Spinal cord (tissue), 9 donors: ENCODE measurements at regions not wholly inside any gene's neighbourhood (a gene's known extent, or its start where the extent isn't known, plus 50 kb on each side); places are given as distances from the start of the nearest gene placed in this dataset.
A peak's percentile ranks its signal among the peaks of the same experiment; 100 is the strongest.

Experiments
- DNase-seq, 6 donors: peaks; one replicate each; pipeline versions ENCODE4 v3.0.0 to v3.0.0-alpha.2; 2013 to 2015; ENCODE audit warnings: low spot score in 6 of 6, low read depth in 4 of 6
- H3K27ac ChIP-seq: one replicate; pipeline ENCODE4 v1.5.1; 2013; ENCODE audit warnings: low read depth, low read length, control low read depth
- H3K27me3 ChIP-seq: one replicate; pipeline ENCODE4 v1.6.1; 2013; ENCODE audit warnings: low read length; ENCODE audit not compliant: control insufficient read depth, insufficient read depth
- H3K36me3 ChIP-seq: one replicate; pipeline ENCODE4 v1.6.1; 2013; ENCODE audit warnings: low read length; ENCODE audit not compliant: control insufficient read depth, insufficient read depth
- H3K4me1 ChIP-seq: one replicate; pipeline ENCODE4 v1.6.1; 2013; ENCODE audit warnings: low read length; ENCODE audit not compliant: control insufficient read depth, insufficient read depth
- H3K4me3 ChIP-seq: one replicate; pipeline ENCODE4 v1.5.1; 2013; ENCODE audit warnings: low read depth, low read length, control low read depth
- H3K9me3 ChIP-seq: one replicate; pipeline ENCODE4 v1.6.1; 2013; ENCODE audit warnings: low read length; ENCODE audit not compliant: control insufficient read depth, insufficient read depth
- WGBS: methylation state at CpG from one replicate; pipeline ENCODE4 v1.1.5; 2013; ENCODE audit warnings: missing lambda C conversion rate; ENCODE audit not compliant: insufficient coverage; 5-methylcytosine and 5-hydroxymethylcytosine counted together
- donor health status: healthy.

DNA sequence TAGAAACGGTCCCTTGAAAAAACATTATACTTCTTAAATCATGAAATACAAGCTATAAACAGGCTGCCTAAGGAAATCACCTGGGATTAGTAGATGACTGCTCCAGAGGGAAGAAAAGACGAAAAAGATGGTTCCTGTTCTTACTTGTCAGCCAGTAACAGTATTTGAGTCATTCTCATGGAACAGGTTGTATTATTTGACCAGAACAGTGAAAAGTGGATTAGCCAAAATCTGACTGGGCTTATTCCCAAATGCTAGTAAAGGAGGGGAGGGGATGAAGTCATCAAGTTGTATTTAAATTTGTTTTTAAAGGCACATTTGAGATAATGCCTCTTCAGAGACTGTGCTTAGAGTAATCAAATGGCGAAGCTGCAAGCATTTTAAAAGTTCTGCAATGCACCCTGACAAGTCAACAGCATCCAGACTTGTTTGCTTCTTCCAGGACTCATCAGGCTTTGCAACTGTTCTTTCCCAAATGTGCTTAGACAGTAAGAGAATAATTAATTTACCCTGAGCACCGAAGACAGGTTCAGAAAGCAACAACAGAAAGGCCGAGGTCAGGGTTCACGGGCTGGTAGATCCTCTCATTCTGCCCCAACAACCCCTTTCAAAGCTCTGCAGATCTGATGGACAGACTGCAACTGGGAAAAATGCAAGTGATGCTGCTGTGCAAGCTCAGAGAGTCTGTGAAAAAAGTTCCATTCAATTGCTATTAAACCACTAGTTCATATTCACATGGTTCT is 800.6 kb downstream of the KCTD16 start:
- peak in 1 of 6 donors; percentile 41 for DNase-seq
- H3K27me3 ChIP-seq, result no peaks in the 10 kb centered on the region
- no peak overlapping the region for H3K27ac ChIP-seq
- peaks cover 2% of the 10 kb centered on the region for H3K9me3 ChIP-seq
- no peaks in the 10 kb centered on the region for H3K4me1 ChIP-seq
- no peaks in the 10 kb centered on the region for H3K36me3 ChIP-seq
- 38% methylated on average over 4 of the region's 6 CpGs for WGBS
- H3K4me3 ChIP-seq, result no peak overlapping the region

GRCh38 chr5:144960296-144960695 is 789.6 kb downstream of the KCTD16 start:
- Histone ChIP-seq H3K4me3 (no peak overlapping the region), H3K4me1 (no peaks in the 10 kb centered on the region), H3K36me3 (no peaks in the 10 kb centered on the region), H3K9me3 (no peaks in the 10 kb centered on the region), H3K27ac (no peak overlapping the region), H3K27me3 (no peaks in the 10 kb centered on the region)
- DNase-seq, result peak in 1 of 6 donors; percentile 47

DNA sequence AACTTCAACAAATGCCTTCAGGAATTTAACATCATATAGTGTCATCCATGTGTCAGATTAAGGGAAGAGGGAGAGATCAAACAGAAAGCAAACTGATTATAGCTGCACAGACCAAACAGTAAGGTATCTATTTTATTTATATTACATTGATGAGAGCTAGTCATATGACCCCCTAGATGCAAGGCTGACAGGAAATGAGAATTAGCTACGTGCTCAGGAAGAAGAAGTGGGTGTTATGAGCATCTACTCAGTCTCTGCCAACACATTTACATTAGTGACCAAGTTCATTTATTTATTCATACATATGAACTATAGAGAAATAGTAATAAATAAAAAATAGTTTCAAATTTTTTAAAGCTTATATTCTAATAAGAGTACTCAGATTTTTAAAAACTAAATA is 787.3 kb downstream of the KCTD16 start:
- Histone ChIP-seq H3K27ac (no peak overlapping the region), H3K9me3 (no peaks in the 10 kb centered on the region), H3K4me1 (no peaks in the 10 kb centered on the region), H3K27me3 (no peaks in the 10 kb centered on the region), H3K36me3 (no peaks in the 10 kb centered on the region), H3K4me3 (no peak overlapping the region)
- DNase-seq, result no peak
- WGBS, result no CpG with 5 or more reads among the region's 1 CpG

GRCh38 chr5:144950996-144951395 is 780.3 kb downstream of the KCTD16 start:
- H3K27ac ChIP-seq, result no peak overlapping the region
- H3K36me3 ChIP-seq, result no peaks in the 10 kb centered on the region
- H3K9me3 ChIP-seq, result no peaks in the 10 kb centered on the region
- H3K4me1 ChIP-seq, result no peaks in the 10 kb centered on the region
- WGBS, result no CpG with 5 or more reads among the region's 2 CpGs
- H3K27me3 ChIP-seq, result no peaks in the 10 kb centered on the region
- peak in 1 of 6 donors; percentile 7 for DNase-seq
- no peak overlapping the region for H3K4me3 ChIP-seq

DNA sequence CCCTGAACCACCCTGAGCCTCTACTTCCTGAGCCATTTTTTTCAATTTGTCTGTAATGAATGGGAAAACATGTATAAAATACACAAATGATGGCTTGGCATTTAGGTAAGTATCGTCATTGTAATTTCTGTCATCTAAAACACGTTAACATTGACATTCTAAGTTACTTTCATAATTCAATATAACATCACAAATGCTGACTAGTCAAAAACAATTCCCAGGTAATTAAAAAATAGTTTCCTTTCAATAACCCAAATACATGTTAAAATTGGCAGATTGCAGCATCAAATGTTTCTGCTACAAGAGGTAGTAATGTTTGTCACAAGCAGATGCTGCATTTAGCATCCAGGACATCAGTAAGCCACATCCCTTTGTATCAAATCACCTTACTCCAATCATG is 776.4 kb downstream of the KCTD16 start:
- Histone ChIP-seq H3K4me1 (no peaks in the 10 kb centered on the region), H3K4me3 (no peak overlapping the region)
- no CpG with 5 or more reads among the region's 2 CpGs for WGBS

DNA sequence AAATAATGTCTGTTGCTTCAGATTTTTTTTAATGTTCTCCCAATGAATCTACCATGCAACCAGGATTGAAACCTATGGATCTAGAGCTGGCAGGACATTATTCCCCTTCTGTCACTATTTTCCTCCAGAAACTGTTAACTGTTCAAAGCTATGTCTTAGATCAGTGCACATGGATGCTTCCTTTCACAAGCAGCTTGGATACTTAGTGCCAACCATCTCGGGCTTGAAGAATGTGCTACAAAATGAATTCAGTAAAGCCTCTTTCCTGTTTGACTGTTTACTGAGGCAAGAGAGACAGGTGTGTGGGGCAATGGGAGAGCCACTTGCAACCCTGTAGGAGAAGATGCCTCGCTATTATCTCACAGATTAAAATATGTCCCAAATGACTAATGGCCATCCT is 774.8 kb downstream of the KCTD16 start:
- H3K27ac ChIP-seq, result no peak overlapping the region
- no peaks in the 10 kb centered on the region for H3K4me1 ChIP-seq
- no peaks in the 10 kb centered on the region for H3K36me3 ChIP-seq
- H3K9me3 ChIP-seq, result no peaks in the 10 kb centered on the region
- no peaks in the 10 kb centered on the region for H3K27me3 ChIP-seq
- DNase-seq, result peak in 4 of 6 donors; percentile 2 to 60 (median 16)
- H3K4me3 ChIP-seq, result no peak overlapping the region
- 0% methylated on average over 1 of the region's 2 CpGs for WGBS

More for the DNA sequence above, 776.4 kb downstream of the KCTD16 start:
- Histone ChIP-seq H3K27me3 (no peaks in the 10 kb centered on the region), H3K36me3 (no peaks in the 10 kb centered on the region), H3K9me3 (no peaks in the 10 kb centered on the region), H3K27ac (no peak overlapping the region)
- no peak for DNase-seq

- H3K27ac ChIP-seq, result no peak overlapping the region
- 60% methylated on average over 1 of the region's 4 CpGs for WGBS
- no peak overlapping the region for H3K4me3 ChIP-seq
- DNase-seq, result peak in 2 of 6 donors; percentile 5 to 41
- H3K4me1 ChIP-seq, result no peaks in the 10 kb centered on the region
- no peaks in the 10 kb centered on the region for H3K36me3 ChIP-seq
- H3K27me3 ChIP-seq, result no peaks in the 10 kb centered on the region
- no peaks in the 10 kb centered on the region for H3K9me3 ChIP-seq
These were observed 774.3 kb downstream of the KCTD16 start for GRCh38 chr5:144944936-144945335.

DNA sequence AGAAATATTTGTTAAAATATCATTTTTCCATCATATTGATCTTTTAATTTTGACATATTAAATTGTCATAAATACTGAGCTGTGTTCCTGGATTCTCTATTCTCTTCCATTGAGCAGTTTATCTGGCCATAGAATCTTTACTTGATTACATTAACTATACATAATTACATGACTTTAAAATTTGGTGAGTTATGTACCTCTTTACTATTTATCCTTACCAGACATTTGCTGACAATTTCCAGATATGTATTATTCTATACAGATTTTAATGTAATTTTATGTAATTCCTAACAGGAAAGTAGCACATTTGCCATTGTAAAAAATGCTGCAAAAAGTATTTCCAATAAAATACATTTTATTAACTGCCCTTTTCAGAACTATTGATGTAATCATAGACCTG is 770.3 kb downstream of the KCTD16 start:
- H3K9me3 ChIP-seq, result no peaks in the 10 kb centered on the region
- H3K27ac ChIP-seq, result no peak overlapping the region
- no peaks in the 10 kb centered on the region for H3K36me3 ChIP-seq
- H3K4me3 ChIP-seq, result no peak overlapping the region
- H3K4me1 ChIP-seq, result no peaks in the 10 kb centered on the region
- DNase-seq, result no peak
- no peaks in the 10 kb centered on the region for H3K27me3 ChIP-seq

DNA sequence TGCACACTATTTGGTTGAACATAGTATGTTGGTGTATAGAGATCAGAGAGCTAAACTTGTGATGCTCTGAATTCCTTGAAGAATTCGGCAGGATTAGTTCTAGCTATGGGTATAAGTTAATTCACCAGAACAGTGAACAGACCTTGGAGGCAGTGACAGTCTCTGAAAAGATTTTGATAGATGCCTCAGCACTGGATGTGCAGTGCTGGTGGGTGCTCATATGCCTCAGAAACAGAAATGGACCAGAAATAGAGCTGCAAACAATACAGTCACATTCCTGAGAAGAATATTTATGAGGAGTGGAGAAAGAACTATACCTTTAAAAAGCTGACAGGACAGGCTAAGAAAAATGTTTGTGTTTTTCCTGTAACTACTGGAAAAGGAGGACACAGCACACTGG is 747.7 kb downstream of the KCTD16 start:
- peak in 1 of 6 donors; percentile 4 for DNase-seq
- Histone ChIP-seq H3K9me3 (no peaks in the 10 kb centered on the region), H3K27ac (no peak overlapping the region), H3K36me3 (no peaks in the 10 kb centered on the region), H3K4me1 (no peaks in the 10 kb centered on the region), H3K4me3 (no peak overlapping the region), H3K27me3 (no peaks in the 10 kb centered on the region)
- 46% methylated on average over 1 of the region's 1 CpG for WGBS

- no peaks in the 10 kb centered on the region for H3K4me1 ChIP-seq
- no peak overlapping the region for H3K4me3 ChIP-seq
- no peaks in the 10 kb centered on the region for H3K27me3 ChIP-seq
- no peak for DNase-seq
- no peaks in the 10 kb centered on the region for H3K9me3 ChIP-seq
- no peak overlapping the region for H3K27ac ChIP-seq
- H3K36me3 ChIP-seq, result no peaks in the 10 kb centered on the region
These were observed 744.8 kb downstream of the KCTD16 start for GRCh38 chr5:144915452-144915851.
